A673 (cell line): ENCODE measurements at regions not wholly inside any gene's neighbourhood (a gene's known extent, or its start where the extent isn't known, plus 50 kb on each side); places are given as distances from the start of the nearest gene placed in this dataset.

Experiments used
- CTCF ChIP-seq: fragments of 300-800, 200-600 bp; sonication (generic); conservative IDR thresholded peaks from 2 replicates; pipeline ENCODE4 v1.5.1; 2017; ENCODE audit warnings: low read depth, mild to moderate bottlenecking, antibody characterized with exemption, low read length, moderate library complexity, mixed read lengths
- EZH2 ChIP-seq: fragments of 200-600 bp; sonication (generic); IDR thresholded peaks from 2 replicates; pipeline ENCODE4 v1.6.1; 2017; ENCODE audit warnings: borderline replicate concordance, low read depth, mild to moderate bottlenecking, mixed read lengths, antibody characterized with exemption, low read length; ENCODE audit not compliant: poor library complexity, severe bottlenecking

- TF ChIP-seq CTCF = no peak
- TF ChIP-seq EZH2 = no peak
Measured at GRCh38 chr20:21921251-21921650, 215.8 kb downstream of the PAX1 start.
